SU-DHL-6 (cell line): ENCODE measurements at regions not wholly inside any gene's neighbourhood (a gene's known extent, or its start where the extent isn't known, plus 50 kb on each side); places are given as distances from the start of the nearest gene placed in this dataset.

ENCODE experiments used
- H2AFZ ChIP-seq: fragments of 200-600 bp; sonication (generic); 2 replicates; pipeline ENCODE4 v1.6.1; 2014; ENCODE audit warnings: low read depth, mild to moderate bottlenecking, moderate library complexity, mixed read lengths, antibody characterized with exemption, low read length; ENCODE audit not compliant: severe bottlenecking
- H3F3A ChIP-seq: fragments of 200-600 bp; shearing (Covaris generic); 2 replicates; pipeline ENCODE4 v1.6.0; 2016; ENCODE audit warnings: antibody characterized with exemption, mild to moderate bottlenecking; ENCODE audit not compliant: insufficient read depth
- H3K27ac ChIP-seq: fragments of 200-600 bp; sonication (generic); 2 replicates; pipeline ENCODE4 v1.5.1; 2016; ENCODE audit warnings: low read depth, mild to moderate bottlenecking, low read length, moderate library complexity, mixed read lengths
- H3K27me3 ChIP-seq: fragments of 200-600 bp; sonication (generic), shearing (Covaris generic); 2 replicates; pipeline ENCODE4 v1.6.0; 2014; ENCODE audit warnings: mild to moderate bottlenecking, low read length
- H3K36me3 ChIP-seq: fragments of 200-600 bp; sonication (generic); 2 replicates; pipeline ENCODE4 v1.6.1; 2014; ENCODE audit warnings: mild to moderate bottlenecking, low read length, mixed read lengths
- H3K4me2 ChIP-seq: fragments of 300-600, 200-600 bp; shearing (Covaris generic), sonication (generic); 2 replicates; pipeline ENCODE4 v1.6.0; 2014; ENCODE audit warnings: low read length, low read depth, mild to moderate bottlenecking; ENCODE audit not compliant: poor library complexity, severe bottlenecking
- H3K4me3 ChIP-seq: fragments of 200-600 bp; sonication (generic); 2 replicates; pipeline ENCODE4 v1.5.1; 2014; ENCODE audit warnings: antibody characterized with exemption, low read length, mild to moderate bottlenecking, mixed read lengths; ENCODE audit not compliant: insufficient read depth, poor library complexity, severe bottlenecking
- H3K79me2 ChIP-seq: fragments of 200-600 bp; sonication (generic); 2 replicates; pipeline ENCODE4 v1.6.1; 2014; ENCODE audit warnings: mild to moderate bottlenecking, low read length, moderate library complexity; ENCODE audit not compliant: insufficient read depth
- H3K9ac ChIP-seq: fragments of 200-600 bp; sonication (generic); 2 replicates; pipeline ENCODE4 v1.7.0; 2014; ENCODE audit warnings: mild to moderate bottlenecking, low read length
- H3K9me2 ChIP-seq: fragments of 200-600 bp; sonication (generic); replicated peaks from 2 replicates; pipeline ENCODE4 v1.6.1; 2014; ENCODE audit warnings: low read length; ENCODE audit not compliant: insufficient read depth
- H3K9me3 ChIP-seq: fragments of 200-600 bp; sonication (generic); 2 replicates; pipeline ENCODE4 v1.6.1; 2014; ENCODE audit warnings: low read length, mixed read lengths; ENCODE audit not compliant: insufficient read depth
- H4K20me1 ChIP-seq: fragments of 200-600 bp; sonication (generic); 2 replicates; pipeline ENCODE4 v1.6.1; 2014; ENCODE audit warnings: low read depth, mild to moderate bottlenecking, antibody characterized with exemption, low read length, moderate library complexity, mixed read lengths
- EZH2phosphoT487 ChIP-seq: fragments of 200-600 bp; sonication (generic), shearing (Covaris generic); conservative IDR thresholded peaks from 2 replicates; pipeline ENCODE4 v1.6.1; 2018; ENCODE audit warnings: mild to moderate bottlenecking, antibody characterized with exemption, low read length, moderate library complexity, mixed read lengths
- TF ChIP-seq, protein P1 (sequence below): fragments of 200-600 bp; sonication (generic); IDR thresholded peaks from one replicate; pipeline ENCODE4 v1.5.1; 2017; ENCODE audit warnings: antibody characterized with exemption, mild to moderate bottlenecking, low read length, moderate library complexity; ENCODE audit not compliant: insufficient read depth, poor library complexity, severe bottlenecking

DNA sequence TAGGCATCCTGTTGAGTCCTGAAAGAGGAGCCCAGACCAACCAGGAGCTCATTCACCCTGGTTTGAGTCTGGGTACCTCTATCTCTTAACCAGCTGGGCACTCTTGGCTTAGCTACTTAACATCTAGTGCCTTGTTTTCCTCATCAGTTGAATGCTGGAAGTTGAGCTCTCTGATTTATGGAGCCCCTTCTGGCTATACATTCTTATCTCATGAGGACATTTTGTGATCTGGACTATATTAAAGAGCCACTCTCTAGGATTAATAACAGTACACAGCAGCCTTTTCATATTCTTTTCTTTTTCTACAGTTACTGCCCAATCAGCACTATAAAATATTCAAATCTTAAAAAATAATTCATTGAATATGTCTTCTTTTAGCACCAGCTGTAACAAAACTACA is 296.9 kb upstream of the RUNX1 start:
- Histone ChIP-seq H3K27me3 (no peaks in the 10 kb centered on the region), H3K4me2 (no peak overlapping the region), H3F3A (no peaks in the 10 kb centered on the region), H3K9me2 (no peaks in the 10 kb centered on the region), H4K20me1 (no peaks in the 10 kb centered on the region), H2AFZ (no peak overlapping the region), H3K36me3 (no peaks in the 10 kb centered on the region), H3K27ac (no peak overlapping the region), H3K79me2 (no peaks in the 10 kb centered on the region), H3K4me3 (no peak overlapping the region), H3K9ac (no peak overlapping the region), H3K9me3 (no peaks in the 10 kb centered on the region)
- TF ChIP-seq, protein P1, sequence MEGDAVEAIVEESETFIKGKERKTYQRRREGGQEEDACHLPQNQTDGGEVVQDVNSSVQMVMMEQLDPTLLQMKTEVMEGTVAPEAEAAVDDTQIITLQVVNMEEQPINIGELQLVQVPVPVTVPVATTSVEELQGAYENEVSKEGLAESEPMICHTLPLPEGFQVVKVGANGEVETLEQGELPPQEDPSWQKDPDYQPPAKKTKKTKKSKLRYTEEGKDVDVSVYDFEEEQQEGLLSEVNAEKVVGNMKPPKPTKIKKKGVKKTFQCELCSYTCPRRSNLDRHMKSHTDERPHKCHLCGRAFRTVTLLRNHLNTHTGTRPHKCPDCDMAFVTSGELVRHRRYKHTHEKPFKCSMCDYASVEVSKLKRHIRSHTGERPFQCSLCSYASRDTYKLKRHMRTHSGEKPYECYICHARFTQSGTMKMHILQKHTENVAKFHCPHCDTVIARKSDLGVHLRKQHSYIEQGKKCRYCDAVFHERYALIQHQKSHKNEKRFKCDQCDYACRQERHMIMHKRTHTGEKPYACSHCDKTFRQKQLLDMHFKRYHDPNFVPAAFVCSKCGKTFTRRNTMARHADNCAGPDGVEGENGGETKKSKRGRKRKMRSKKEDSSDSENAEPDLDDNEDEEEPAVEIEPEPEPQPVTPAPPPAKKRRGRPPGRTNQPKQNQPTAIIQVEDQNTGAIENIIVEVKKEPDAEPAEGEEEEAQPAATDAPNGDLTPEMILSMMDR, result no peak
- no peak for TF ChIP-seq EZH2phosphoT487

DNA sequence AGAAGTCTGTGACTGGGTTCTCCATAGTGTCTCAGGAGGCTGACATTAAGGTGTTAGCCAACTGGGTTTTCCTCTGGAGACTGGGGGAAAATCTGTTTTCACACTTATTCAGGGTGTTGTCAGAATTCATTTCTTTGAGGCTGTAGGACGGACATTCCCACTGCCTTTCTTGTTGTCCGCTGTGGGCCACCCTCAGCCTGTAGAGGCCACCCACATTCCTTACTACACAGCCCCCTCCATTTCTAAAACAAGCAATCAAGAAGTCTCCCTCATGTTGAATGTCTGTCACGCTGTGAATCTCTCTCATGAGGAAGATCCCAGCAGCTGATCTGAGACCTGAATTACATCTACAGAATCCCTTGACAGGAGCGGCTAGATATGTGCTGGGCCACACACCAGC is 295.5 kb upstream of the RUNX1 start:
- H3K9ac ChIP-seq, result no peak overlapping the region
- H3K27ac ChIP-seq, result no peak overlapping the region
- no peak overlapping the region for H3K4me2 ChIP-seq
- H3K4me3 ChIP-seq, result no peak overlapping the region
- no peaks in the 10 kb centered on the region for H3K9me2 ChIP-seq
- H3F3A ChIP-seq, result no peaks in the 10 kb centered on the region
- H3K79me2 ChIP-seq, result no peaks in the 10 kb centered on the region
- no peaks in the 10 kb centered on the region for H3K36me3 ChIP-seq
- no peaks in the 10 kb centered on the region for H3K9me3 ChIP-seq
- no peak overlapping the region for H2AFZ ChIP-seq
- no peaks in the 10 kb centered on the region for H4K20me1 ChIP-seq
- no peaks in the 10 kb centered on the region for H3K27me3 ChIP-seq
- TF ChIP-seq, protein P1, result no peak
- TF ChIP-seq EZH2phosphoT487, result no peak

DNA sequence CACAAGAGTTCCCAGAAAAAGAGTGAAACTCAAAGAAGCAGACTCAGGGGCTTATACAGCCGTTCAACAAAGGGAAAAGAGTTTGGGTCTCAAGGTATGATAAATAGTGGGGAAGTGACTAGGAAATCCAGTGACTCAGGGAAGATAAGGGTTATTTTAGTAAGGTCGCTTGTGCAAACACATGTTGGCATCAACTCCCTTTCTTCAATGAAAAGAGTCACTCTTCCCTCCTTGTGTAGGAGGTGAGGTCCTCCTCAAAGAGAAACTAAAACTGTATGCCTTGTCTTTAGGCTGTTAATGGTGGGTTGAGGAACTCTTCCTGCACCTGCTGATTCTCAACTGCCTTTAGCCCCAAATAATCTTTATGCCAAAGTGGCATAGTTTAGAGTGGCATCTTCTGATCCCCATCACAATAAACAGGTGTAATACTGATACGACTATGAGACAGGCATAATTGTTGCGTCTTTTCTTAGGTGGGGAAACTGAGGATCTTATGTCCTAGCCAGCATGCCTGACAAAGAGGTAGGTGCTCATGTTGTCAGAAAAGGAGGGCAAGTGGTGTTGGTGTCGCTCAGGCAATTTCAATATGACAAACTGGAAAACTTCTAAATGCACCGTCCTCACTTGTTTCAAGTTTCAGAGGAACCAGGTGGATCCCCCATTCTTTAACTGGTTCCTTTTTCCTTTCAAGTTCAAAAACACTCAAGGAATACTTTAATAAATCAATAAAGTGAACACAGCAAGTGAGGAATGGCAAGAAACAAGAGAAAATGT is 294.1 kb upstream of the RUNX1 start:
- H2AFZ ChIP-seq, result peak overlapping the region; percentile 54

More for the DNA sequence above, 294.1 kb upstream of the RUNX1 start:
- H4K20me1 ChIP-seq, result no peaks in the 10 kb centered on the region
- H3K27me3 ChIP-seq, result no peaks in the 10 kb centered on the region
- TF ChIP-seq, protein P1, result no peak
- TF ChIP-seq EZH2phosphoT487, result no peak
- no peak overlapping the region for H3K4me3 ChIP-seq
- no peaks in the 10 kb centered on the region for H3K79me2 ChIP-seq
- no peaks in the 10 kb centered on the region for H3F3A ChIP-seq
- H3K9me3 ChIP-seq, result no peaks in the 10 kb centered on the region
- H3K27ac ChIP-seq, result no peak overlapping the region
- H3K9ac ChIP-seq, result no peak overlapping the region
- H3K9me2 ChIP-seq, result no peaks in the 10 kb centered on the region
- peak overlapping the region; percentile 39 for H3K4me2 ChIP-seq
- H3K36me3 ChIP-seq, result no peaks in the 10 kb centered on the region
